Mucosa of descending colon (tissue), 3 donors: ENCODE measurements at regions not wholly inside any gene's neighbourhood (a gene's known extent, or its start where the extent isn't known, plus 50 kb on each side); places are given as distances from the start of the nearest gene placed in this dataset.

Experiments used
- ATAC-seq: fragments of 200-7000 bp; cut with Tn5 transposase; one replicate; pipeline ENCODE4 v1.9.1; 2020; ENCODE audit warnings: mild to moderate bottlenecking, moderate library complexity
- DNase-seq, 3 donors: peaks; one replicate each; pipeline ENCODE4 v3.0.0-alpha.2; 2020
- H3K36me3 ChIP-seq: fragments of 200-600 bp; one replicate; pipeline ENCODE4 v1.8.0; 2021; ENCODE audit warnings: low read depth, mild to moderate bottlenecking
- H3K4me1 ChIP-seq: fragments of 200-600 bp; one replicate; pipeline ENCODE4 v1.8.0; 2021; ENCODE audit warnings: low read depth, mild to moderate bottlenecking
- H3K4me3 ChIP-seq: fragments of 200-600 bp; one replicate; pipeline ENCODE4 v1.8.0; 2021; ENCODE audit warnings: mild to moderate bottlenecking
- H3K9me3 ChIP-seq: fragments of 200-600 bp; one replicate; pipeline ENCODE4 v1.8.0; 2021; ENCODE audit warnings: mild to moderate bottlenecking
- CTCF ChIP-seq: fragments of 200-600 bp; IDR thresholded peaks from one replicate; pipeline ENCODE4 v1.8.0; 2022; ENCODE audit warnings: antibody characterized with exemption, mild to moderate bottlenecking
- intact Hi-C, 2 donors: fragments of 100-400 bp; cut with DNase I in 1 of 2; cut with micrococcal nuclease in 1 of 2; formaldehyde crosslinking; loops; one replicate each; pipeline versions ENCODE4 v1.11.0 to v1.11.1; 2022; cut with DNase I, micrococcal nuclease
- donor health status: DM: no; HTN: no; CAD: no; lungs with moderate emphysema.
- donor health status: DM: no; HTN: no; CAD: no.
- donor health status: DM: no; HTN: yes; CAD: no.

- Histone ChIP-seq H3K4me1 (no peaks in the 10 kb centered on the region), H3K36me3 (no peaks in the 10 kb centered on the region), H3K4me3 (no peak overlapping the region), H3K9me3 (no peaks in the 10 kb centered on the region)
- intact Hi-C loops = no loop called here
- peak; percentile 63 for ATAC-seq
- DNase-seq = peak in 1 of 3 donors; percentile 38
- TF ChIP-seq CTCF = no peak
These were observed 64.4 kb upstream of the PLPP4 start for GRCh38 chr10:120392671-120393079.

GRCh38 chr10:120394446-120394845 is 62.6 kb upstream of the PLPP4 start:
- Histone ChIP-seq H3K4me3 (no peak overlapping the region), H3K36me3 (no peaks in the 10 kb centered on the region), H3K4me1 (no peaks in the 10 kb centered on the region), H3K9me3 (no peaks in the 10 kb centered on the region)
- DNase-seq = no peak
- no peak for ATAC-seq
- intact Hi-C loops = no loop called here
- TF ChIP-seq CTCF = no peak

GRCh38 chr10:120396228-120396627 is 60.8 kb upstream of the PLPP4 start:
- H3K36me3 ChIP-seq = no peaks in the 10 kb centered on the region
- TF ChIP-seq CTCF = no peak
- ATAC-seq = no peak
- intact Hi-C loops = no loop called here
- H3K9me3 ChIP-seq = no peaks in the 10 kb centered on the region
- no peak for DNase-seq
- no peak overlapping the region for H3K4me3 ChIP-seq
- H3K4me1 ChIP-seq = no peaks in the 10 kb centered on the region

GRCh38 chr10:120398180-120398579 is 58.8 kb upstream of the PLPP4 start:
- intact Hi-C loops = no loop called here
- Histone ChIP-seq H3K36me3 (no peaks in the 10 kb centered on the region), H3K4me1 (no peaks in the 10 kb centered on the region), H3K9me3 (no peaks in the 10 kb centered on the region), H3K4me3 (no peak overlapping the region)
- no peak for DNase-seq
- no peak for ATAC-seq
- no peak for TF ChIP-seq CTCF

- ATAC-seq (no peak), DNase-seq (no peak)
- no peak for TF ChIP-seq CTCF
- no peaks in the 10 kb centered on the region for H3K4me1 ChIP-seq
- no peak overlapping the region for H3K4me3 ChIP-seq
- H3K36me3 ChIP-seq = no peaks in the 10 kb centered on the region
- no peaks in the 10 kb centered on the region for H3K9me3 ChIP-seq
- intact Hi-C loops = no loop called here
These were observed 56.4 kb upstream of the PLPP4 start for GRCh38 chr10:120400601-120401000.

GRCh38 chr10:120402147-120402766 is 54.8 kb upstream of the PLPP4 start:
- no peak overlapping the region for H3K4me3 ChIP-seq
- no peaks in the 10 kb centered on the region for H3K4me1 ChIP-seq
- no peak for DNase-seq
- no peak for ATAC-seq
- intact Hi-C loops = no loop called here
- no peak for TF ChIP-seq CTCF
- H3K36me3 ChIP-seq = no peaks in the 10 kb centered on the region
- H3K9me3 ChIP-seq = no peaks in the 10 kb centered on the region
